HL-60 (cell line): ENCODE measurements at regions not wholly inside any gene's neighbourhood (a gene's known extent, or its start where the extent isn't known, plus 50 kb on each side); places are given as distances from the start of the nearest gene placed in this dataset.

Experiments
- DNase-seq, 2 experiments: peaks; one replicate each; pipeline ENCODE4 v3.0.0-alpha.2; 2010 to 2020; ENCODE audit warnings: low read depth in 1 of 2, low spot score in 1 of 2
- H3K27ac ChIP-seq: fragments of 250-450 bp; sonication (Bioruptor Pico); replicated peaks from 2 replicates; pipeline ENCODE4 v1.5.1; 2020; ENCODE audit warnings: mild to moderate bottlenecking, moderate library complexity
- H3K27me3 ChIP-seq: fragments of 250-450 bp; sonication (Bioruptor Pico); 2 replicates; pipeline ENCODE4 v1.5.1; 2021; ENCODE audit warnings: mild to moderate bottlenecking, moderate library complexity; ENCODE audit not compliant: insufficient read depth, poor library complexity, severe bottlenecking
- H3K4me3 ChIP-seq: replicated peaks from 2 replicates; pipeline ENCODE4 v1.5.1; 2011; ENCODE audit warnings: mild to moderate bottlenecking, control low read depth, low read length; ENCODE audit not compliant: insufficient read depth
- GABPA ChIP-seq: IDR thresholded peaks from 2 replicates; pipeline ENCODE4 v1.6.1; 2012; ENCODE audit warnings: low read depth
- POLR2AphosphoS5 ChIP-seq: IDR thresholded peaks from 2 replicates; pipeline ENCODE4 v1.6.1; 2012; ENCODE audit warnings: low read depth
- SPI1 ChIP-seq: IDR thresholded peaks from 2 replicates; pipeline ENCODE4 v1.6.1; 2012; ENCODE audit warnings: low read depth, mild to moderate bottlenecking, borderline replicate concordance
- TF ChIP-seq, protein P1 (sequence below): IDR thresholded peaks from 2 replicates; pipeline ENCODE4 v1.6.1; 2012; ENCODE audit warnings: low read depth; ENCODE audit not compliant: insufficient replicate concordance
- TF ChIP-seq, protein P2 (sequence below): IDR thresholded peaks from one replicate; pipeline ENCODE4 v1.5.1; 2011; ENCODE audit warnings: low read length, control low read depth, inconsistent platforms; ENCODE audit not compliant: insufficient read depth

DNA sequence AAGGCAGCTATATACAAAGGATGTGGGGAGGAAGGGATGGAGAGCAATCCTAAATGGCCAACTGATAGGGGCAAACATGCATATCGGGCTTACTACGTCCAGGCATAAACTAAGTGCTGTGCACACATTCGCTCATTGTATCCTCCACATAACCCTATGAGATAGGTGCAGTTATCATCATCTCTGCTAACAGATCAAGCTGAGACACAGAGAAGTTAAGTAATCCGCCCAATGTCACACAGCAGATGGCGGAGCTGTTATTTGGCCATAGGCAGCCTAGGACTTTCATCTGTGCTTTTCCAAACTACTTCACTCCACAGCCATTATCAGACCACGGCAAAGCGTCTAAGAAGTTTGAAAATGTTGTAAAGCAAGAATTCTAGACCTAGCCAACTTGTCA is 197.5 kb downstream of the RGS3 start:
- DNase-seq, result no peak
- TF ChIP-seq, protein P1, sequence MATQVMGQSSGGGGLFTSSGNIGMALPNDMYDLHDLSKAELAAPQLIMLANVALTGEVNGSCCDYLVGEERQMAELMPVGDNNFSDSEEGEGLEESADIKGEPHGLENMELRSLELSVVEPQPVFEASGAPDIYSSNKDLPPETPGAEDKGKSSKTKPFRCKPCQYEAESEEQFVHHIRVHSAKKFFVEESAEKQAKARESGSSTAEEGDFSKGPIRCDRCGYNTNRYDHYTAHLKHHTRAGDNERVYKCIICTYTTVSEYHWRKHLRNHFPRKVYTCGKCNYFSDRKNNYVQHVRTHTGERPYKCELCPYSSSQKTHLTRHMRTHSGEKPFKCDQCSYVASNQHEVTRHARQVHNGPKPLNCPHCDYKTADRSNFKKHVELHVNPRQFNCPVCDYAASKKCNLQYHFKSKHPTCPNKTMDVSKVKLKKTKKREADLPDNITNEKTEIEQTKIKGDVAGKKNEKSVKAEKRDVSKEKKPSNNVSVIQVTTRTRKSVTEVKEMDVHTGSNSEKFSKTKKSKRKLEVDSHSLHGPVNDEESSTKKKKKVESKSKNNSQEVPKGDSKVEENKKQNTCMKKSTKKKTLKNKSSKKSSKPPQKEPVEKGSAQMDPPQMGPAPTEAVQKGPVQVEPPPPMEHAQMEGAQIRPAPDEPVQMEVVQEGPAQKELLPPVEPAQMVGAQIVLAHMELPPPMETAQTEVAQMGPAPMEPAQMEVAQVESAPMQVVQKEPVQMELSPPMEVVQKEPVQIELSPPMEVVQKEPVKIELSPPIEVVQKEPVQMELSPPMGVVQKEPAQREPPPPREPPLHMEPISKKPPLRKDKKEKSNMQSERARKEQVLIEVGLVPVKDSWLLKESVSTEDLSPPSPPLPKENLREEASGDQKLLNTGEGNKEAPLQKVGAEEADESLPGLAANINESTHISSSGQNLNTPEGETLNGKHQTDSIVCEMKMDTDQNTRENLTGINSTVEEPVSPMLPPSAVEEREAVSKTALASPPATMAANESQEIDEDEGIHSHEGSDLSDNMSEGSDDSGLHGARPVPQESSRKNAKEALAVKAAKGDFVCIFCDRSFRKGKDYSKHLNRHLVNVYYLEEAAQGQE, result no peak
- TF ChIP-seq GABPA (no peak), POLR2AphosphoS5 (no peak), SPI1 (no peak)
- Histone ChIP-seq H3K4me3 (no peak overlapping the region), H3K27ac (no peak overlapping the region), H3K27me3 (peaks cover 6% of the 10 kb centered on the region)

DNA sequence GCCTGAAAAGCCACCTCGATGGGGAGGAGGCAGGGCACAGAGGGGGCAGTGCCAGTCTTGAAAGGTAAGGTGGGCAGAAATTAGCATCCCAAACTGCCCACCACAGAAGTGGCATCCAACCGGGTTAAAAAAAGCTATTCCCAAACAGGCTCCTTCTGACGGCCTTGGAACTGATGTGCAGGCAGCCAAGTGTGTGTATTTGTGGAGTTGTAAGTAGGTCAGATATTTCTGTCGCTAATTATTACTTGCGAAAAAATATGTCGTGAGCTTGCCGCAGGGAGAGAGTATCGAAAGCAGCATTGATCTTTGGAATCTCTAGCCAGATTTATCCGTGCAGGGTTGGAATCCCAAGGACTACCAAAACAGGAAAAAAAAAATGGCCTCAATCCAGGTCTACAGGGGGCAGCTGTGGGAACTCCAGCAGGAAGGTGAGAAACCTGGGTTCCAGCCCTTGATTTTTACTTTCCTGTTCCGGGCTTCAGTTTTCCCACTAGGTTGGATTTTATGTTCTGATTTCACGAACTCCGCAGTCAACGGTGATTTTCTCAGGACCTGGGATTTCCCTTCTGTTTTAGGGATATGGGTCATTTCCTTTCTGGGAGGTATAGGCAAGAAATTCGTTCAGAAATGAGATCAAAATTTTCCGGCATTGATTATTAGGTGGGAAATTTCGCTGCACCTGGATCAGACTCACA is 200.8 kb downstream of the RGS3 start:
- Histone ChIP-seq H3K27me3 (peaks cover 6% of the 10 kb centered on the region), H3K4me3 (no peak overlapping the region), H3K27ac (no peak overlapping the region)
- TF ChIP-seq GABPA (no peak), SPI1 (no peak)
- DNase-seq, result no peak

DNA sequence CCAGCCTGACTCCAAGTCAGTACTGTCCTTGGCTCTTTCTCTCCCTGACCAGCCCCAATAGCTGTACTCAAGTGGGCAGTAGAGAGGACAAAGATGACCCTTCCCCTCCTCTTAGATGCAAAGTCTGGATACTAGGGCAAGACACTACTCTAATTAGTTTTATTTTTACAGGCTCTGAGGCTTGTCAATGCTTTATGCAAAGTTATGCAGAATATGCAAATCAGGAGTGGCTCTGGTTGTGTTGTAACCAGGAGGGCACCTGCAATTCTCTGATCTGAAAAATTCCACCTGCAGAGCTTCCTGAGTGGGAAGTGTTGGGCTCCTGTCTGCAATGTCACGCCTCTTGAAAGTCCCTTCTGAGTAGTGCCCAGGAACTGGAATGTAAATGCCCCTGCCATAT is 201.5 kb downstream of the RGS3 start:
- TF ChIP-seq GABPA, result no peak
- TF ChIP-seq, protein P2, sequence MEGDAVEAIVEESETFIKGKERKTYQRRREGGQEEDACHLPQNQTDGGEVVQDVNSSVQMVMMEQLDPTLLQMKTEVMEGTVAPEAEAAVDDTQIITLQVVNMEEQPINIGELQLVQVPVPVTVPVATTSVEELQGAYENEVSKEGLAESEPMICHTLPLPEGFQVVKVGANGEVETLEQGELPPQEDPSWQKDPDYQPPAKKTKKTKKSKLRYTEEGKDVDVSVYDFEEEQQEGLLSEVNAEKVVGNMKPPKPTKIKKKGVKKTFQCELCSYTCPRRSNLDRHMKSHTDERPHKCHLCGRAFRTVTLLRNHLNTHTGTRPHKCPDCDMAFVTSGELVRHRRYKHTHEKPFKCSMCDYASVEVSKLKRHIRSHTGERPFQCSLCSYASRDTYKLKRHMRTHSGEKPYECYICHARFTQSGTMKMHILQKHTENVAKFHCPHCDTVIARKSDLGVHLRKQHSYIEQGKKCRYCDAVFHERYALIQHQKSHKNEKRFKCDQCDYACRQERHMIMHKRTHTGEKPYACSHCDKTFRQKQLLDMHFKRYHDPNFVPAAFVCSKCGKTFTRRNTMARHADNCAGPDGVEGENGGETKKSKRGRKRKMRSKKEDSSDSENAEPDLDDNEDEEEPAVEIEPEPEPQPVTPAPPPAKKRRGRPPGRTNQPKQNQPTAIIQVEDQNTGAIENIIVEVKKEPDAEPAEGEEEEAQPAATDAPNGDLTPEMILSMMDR, result no peak
- no peak for TF ChIP-seq SPI1
- TF ChIP-seq, protein P1, result no peak
- TF ChIP-seq POLR2AphosphoS5, result no peak
- no peak overlapping the region for H3K4me3 ChIP-seq
- H3K27me3 ChIP-seq, result peaks cover 6% of the 10 kb centered on the region
- H3K27ac ChIP-seq, result no peak overlapping the region
- DNase-seq, result no peak

DNA sequence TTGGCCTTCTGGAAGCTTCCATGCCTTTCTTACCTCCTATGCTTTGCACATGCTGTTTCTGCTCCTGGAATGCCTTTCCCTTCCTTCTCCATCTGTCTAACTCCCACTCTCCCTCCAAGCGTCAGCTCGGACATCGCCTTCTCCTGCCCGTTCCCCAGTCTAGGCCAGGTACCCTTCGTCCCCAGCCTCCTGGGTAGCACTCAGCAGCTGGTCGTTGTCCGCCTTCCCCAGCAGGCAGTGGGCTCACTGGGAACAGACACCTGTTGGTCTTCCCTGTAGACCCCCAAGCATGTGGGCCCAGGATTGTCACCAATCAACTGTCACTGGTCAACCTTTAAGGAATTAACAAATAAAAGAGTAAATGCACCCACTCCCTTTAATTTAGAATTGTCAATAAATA is 202.2 kb downstream of the RGS3 start:
- Histone ChIP-seq H3K27me3 (peaks cover 2% of the 10 kb centered on the region), H3K27ac (no peak overlapping the region), H3K4me3 (no peak overlapping the region)
- TF ChIP-seq, protein P1, result no peak
- TF ChIP-seq GABPA (no peak), SPI1 (no peak), POLR2AphosphoS5 (no peak)
- TF ChIP-seq, protein P2, result no peak
- DNase-seq, result no peak
